ENCODE measurements at regions not wholly inside any gene's neighbourhood (a gene's known extent, or its start where the extent isn't known, plus 50 kb on each side); places are given as distances from the start of the nearest gene placed in this dataset.

DNA sequence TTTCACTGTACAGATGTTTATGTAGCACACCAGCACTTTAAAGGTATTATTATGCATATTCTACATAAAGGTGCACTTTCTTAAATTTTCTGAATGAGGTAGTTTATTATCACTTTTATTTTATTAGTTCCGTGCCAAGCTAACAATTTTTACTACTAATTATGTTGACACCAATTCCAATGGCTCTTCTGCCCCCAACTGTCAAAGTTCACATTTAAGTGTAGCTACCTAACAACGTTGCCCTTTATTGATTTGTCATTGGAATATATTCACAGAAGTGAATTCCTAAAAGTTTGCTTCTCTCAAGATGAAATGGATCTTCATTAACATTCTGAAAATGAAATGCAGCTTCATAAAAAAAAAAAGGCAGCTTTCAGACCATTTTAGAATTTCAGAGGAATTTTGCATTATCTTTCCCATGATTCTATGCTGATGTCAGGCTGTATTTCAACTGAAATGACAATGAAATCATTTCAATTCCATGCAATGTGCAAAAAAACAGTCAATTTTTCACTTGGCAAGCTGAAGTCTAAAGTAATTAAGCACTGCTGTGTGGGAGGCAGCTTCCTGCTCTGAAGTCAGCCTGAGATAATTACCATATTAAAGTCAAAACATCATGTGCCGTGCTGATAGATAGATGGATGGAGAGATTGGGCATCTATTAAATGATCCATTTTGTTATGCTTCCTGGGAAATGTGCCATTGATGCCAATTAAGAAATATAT lies 229.2 kb downstream of the TTLL7 start:
- no peak for FAIRE-seq

GRCh38 chr1:83769072-83769471 lies 229.9 kb downstream of the TTLL7 start:
- no peak for FAIRE-seq

GRCh38 chr1:83766241-83766691 lies 232.7 kb downstream of the TTLL7 start:
- no peak for FAIRE-seq

GRCh38 chr1:83765125-83765524 lies 233.8 kb downstream of the TTLL7 start:
- FAIRE-seq: no peak

- FAIRE-seq: no peak
Measured at GRCh38 chr1:83764209-83764608, 234.7 kb downstream of the TTLL7 start.

GRCh38 chr1:83763361-83764095 lies 235.4 kb downstream of the TTLL7 start:
- FAIRE-seq: no peak

DNA sequence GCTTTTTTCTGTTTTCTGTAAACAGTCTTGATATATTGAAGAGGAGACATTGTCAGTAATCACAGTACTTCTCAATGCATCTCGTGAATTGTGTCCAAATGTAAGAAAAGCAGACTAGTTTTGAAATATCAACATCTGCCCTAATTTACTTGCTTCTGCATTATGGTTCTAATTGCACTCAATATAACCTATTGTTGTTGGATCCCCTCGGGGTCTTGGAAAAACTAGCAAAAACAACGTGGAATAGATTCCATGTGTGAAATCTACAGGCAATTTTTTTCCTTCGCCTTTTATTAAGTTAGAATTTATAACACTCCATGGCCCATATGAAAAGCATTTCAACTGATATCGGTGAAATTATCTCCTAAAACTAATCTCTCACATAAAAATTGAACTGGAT lies 236.5 kb downstream of the TTLL7 start:
- no peak for FAIRE-seq

- FAIRE-seq: no peak
Measured at GRCh38 chr1:83762039-83762365, 236.9 kb downstream of the TTLL7 start.

- FAIRE-seq: no peak
Measured at GRCh38 chr1:83761167-83762038, 237.5 kb downstream of the TTLL7 start.

GRCh38 chr1:83760226-83761021 lies 238.5 kb downstream of the TTLL7 start:
- no peak for FAIRE-seq

GRCh38 chr1:83756984-83757717 lies 241.8 kb downstream of the TTLL7 start:
- no peak for FAIRE-seq

- FAIRE-seq: no peak
Measured at GRCh38 chr1:83751602-83752001, 247.3 kb downstream of the TTLL7 start.

GRCh38 chr1:83750201-83750600 lies 248.7 kb downstream of the TTLL7 start:
- no peak for FAIRE-seq

- no peak for FAIRE-seq
Measured at GRCh38 chr1:83747853-83748482, 251.0 kb downstream of the TTLL7 start.

- no peak for FAIRE-seq
Measured at GRCh38 chr1:83746234-83746633, 252.7 kb downstream of the TTLL7 start.

DNA sequence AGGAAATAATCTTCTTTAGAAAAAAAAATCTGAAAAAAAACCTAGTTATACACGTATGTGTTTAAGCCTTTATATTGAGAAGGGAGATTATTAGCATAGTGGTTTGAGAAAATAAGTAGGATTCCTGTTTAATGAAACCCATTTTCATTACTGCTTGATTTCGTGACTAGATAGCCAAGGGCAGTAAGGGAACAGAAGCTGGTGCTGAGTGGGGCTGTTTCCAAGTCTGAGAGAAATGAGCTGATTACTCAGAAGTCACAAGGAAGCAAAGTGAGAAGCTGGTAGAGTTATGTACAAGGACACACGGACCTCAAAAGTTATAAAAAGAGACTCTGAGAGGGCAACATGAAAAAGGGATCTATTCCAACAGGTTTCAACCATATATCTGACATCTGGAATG lies 256.5 kb downstream of the TTLL7 start:
- FAIRE-seq: no peak

DNA sequence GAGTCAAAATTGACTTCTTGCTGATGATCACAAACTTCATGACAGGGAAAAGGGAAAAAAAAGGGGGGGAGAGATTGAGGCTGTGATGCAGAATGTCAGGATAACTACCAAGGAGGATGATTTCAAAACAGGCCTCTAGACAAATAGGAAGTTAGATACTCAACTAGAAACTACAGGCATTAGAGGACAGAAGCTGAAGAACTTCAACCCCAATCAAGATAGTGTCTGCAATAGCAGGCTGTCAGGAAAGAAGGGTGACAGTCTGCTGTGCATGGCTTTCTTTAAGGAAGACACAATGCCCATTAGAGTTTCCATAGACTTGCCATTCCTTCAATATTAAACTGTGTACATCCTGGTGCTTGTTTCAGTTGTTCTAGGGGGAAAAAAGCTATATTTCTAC lies 257.2 kb downstream of the TTLL7 start:
- FAIRE-seq: no peak

DNA sequence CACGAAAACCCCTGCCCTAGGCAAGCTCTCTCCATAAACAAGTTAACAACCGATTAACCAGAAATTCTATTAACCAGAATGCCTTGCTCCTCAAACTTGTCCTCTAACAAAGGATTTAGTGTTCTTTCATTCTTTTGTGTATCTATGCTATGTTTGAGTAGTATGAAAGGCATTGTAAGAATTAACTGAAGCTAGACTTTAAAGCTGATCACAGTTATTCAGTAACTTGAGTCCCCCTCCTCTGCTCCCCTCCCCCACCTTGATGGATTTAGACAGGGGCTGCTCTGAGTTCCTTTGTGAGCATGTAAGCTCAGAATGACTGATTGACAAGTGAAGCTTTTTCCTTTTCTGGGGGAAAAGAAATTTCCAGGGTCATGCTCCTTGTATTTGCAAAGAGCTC lies 257.6 kb downstream of the TTLL7 start:
- FAIRE-seq: no peak

DNA sequence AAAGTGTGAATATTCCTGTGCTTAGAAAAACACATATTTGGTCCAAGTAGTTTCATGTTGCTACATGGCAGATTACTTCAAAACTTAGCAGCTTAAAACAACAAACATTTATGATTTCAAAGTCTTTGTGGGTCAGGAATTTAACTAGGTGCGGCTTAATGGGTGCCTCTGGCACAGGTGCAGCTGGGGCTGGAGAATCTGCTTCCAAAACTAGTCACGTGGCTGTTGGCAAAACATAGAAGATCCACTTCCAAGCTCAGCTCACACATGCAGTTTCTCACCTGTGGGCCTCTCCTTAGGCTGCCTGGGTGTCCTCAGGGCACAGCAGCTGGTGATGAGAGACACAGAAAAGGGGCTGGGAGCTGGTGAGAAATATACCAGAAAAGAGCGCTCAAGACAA lies 263.4 kb downstream of the TTLL7 start:
- no peak for FAIRE-seq

GRCh38 chr1:83734420-83734819 lies 264.5 kb downstream of the TTLL7 start:
- FAIRE-seq: no peak

- FAIRE-seq: no peak
Measured at GRCh38 chr1:83725735-83726360, 273.1 kb downstream of the TTLL7 start.

Data from colon (tissue), 2 donors.